ENCODE measurements at regions not wholly inside any gene's neighbourhood (a gene's known extent, or its start where the extent isn't known, plus 50 kb on each side); places are given as distances from the start of the nearest gene placed in this dataset.
"Not testable (repeated sequence)": the region's sequence is repeated elsewhere in the genome, so short reads cannot be mapped to it uniquely, and the experiment has no call there.

DNA sequence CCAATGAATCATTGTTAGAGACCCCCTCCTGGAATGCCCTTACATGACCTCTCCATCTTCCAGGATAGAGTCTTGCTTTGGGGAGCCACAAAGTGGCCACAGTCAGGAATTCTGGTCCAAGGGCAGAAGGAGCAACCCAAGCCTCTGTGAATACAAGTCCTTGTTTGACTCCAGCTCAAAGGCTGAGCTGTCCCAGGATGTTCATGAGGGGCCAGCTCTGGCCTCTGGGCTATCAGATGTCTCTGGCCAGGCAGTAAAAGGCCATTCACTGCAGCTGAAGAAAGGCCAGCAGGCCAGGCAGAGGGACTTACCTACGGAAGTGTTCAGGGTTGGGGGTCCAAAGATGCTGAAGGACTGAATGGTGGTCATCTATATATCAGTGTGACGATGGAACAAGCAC lies 98.3 kb upstream of the IPO9 start:
- Histone ChIP-seq H3K27me3 (no peaks in the 10 kb centered on the region), H3K4me3 (no peak overlapping the region), H3K4me1 (no peaks in the 10 kb centered on the region), H3K27ac (no peak overlapping the region), H3K9me3 (no peaks in the 10 kb centered on the region), H3K36me3 (no peaks in the 10 kb centered on the region)
- TF ChIP-seq POLR2A (IDR thresholded peaks at IDR 0.05): no peak
- TF ChIP-seq, protein P1, sequence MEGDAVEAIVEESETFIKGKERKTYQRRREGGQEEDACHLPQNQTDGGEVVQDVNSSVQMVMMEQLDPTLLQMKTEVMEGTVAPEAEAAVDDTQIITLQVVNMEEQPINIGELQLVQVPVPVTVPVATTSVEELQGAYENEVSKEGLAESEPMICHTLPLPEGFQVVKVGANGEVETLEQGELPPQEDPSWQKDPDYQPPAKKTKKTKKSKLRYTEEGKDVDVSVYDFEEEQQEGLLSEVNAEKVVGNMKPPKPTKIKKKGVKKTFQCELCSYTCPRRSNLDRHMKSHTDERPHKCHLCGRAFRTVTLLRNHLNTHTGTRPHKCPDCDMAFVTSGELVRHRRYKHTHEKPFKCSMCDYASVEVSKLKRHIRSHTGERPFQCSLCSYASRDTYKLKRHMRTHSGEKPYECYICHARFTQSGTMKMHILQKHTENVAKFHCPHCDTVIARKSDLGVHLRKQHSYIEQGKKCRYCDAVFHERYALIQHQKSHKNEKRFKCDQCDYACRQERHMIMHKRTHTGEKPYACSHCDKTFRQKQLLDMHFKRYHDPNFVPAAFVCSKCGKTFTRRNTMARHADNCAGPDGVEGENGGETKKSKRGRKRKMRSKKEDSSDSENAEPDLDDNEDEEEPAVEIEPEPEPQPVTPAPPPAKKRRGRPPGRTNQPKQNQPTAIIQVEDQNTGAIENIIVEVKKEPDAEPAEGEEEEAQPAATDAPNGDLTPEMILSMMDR (IDR thresholded peaks at IDR 0.05): no peak
- no peak for DNase-seq
- intact Hi-C loops (cut with DNase I; ENCODE audit: low total_unique reads): no loop called here

DNA sequence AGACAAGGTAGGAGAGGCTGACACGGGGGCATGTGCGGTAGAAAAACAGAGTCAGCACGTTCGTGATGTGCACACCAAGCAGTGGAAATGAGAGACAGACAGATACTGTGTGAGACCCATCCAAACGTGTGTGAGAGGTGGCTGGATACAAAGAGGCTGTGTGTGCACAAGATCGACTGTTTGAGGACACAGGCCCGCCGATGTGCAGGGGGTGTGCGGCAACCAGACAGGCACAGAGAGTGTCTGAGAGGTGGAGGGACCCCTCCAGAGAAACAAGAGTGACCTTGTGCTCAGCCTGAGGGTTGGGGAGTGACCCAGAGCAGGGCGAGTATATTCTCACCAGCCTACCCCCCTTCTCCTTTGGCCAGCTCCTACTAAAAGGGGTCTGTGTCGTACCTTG lies 97.8 kb upstream of the IPO9 start:
- Histone ChIP-seq H3K4me1 (no peaks in the 10 kb centered on the region), H3K27ac (no peak overlapping the region), H3K27me3 (no peaks in the 10 kb centered on the region), H3K9me3 (no peaks in the 10 kb centered on the region), H3K36me3 (no peaks in the 10 kb centered on the region), H3K4me3 (no peak overlapping the region)
- DNase-seq: no peak
- intact Hi-C loops (cut with DNase I; ENCODE audit: low total_unique reads): no loop called here
- TF ChIP-seq, protein P1 (IDR thresholded peaks at IDR 0.05): no peak
- no peak for TF ChIP-seq POLR2A (IDR thresholded peaks at IDR 0.05)

DNA sequence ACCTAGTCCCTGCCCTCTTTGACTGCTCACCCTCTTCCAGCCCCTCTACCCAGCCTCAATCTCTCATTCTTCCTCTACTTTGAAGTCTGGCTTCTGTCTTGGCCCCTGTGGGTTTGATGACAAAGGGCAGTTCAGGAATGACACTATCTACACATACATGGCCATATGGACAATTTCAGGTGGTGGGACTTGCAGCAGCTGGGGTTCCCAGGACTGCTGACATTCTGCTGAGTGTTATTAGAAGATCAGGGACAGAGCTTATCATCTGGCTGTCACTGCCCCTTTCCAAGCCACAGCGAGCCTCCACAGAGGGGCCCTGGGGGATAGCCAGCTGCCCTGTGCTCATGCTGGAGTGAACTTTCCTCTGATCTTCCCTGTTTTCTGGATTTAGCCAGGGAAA lies 97.4 kb upstream of the IPO9 start:
- H3K27ac ChIP-seq: no peak overlapping the region
- H3K4me1 ChIP-seq: no peaks in the 10 kb centered on the region

DNA sequence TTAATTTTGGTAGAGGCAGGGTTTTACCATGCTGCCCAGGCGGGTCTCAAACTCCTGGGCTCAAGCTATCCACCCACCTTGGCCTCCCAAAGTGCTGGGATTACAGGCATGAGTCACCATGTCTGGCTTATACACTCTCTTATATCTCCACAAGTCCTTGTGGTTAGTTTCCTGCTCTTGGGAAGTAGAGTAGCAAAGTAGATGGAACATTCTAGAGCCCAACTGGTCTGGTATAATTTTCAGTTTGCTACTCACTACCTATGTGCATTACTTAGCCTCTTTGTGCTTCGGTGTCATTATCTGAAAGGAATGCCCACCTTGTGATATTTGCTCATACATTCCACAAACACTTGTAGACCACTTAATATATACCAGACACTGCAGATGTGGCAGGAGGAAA lies 96.6 kb upstream of the IPO9 start:
- no peak for TF ChIP-seq POLR2A (IDR thresholded peaks at IDR 0.05)
- TF ChIP-seq, protein P1 (IDR thresholded peaks at IDR 0.05): no peak
- no peak overlapping the region for H3K27ac ChIP-seq
- no peak overlapping the region for H3K4me3 ChIP-seq
- no peak for DNase-seq
- no peaks in the 10 kb centered on the region for H3K36me3 ChIP-seq
- no peaks in the 10 kb centered on the region for H3K4me1 ChIP-seq
- intact Hi-C loops (cut with DNase I; ENCODE audit: low total_unique reads): no loop called here
- no peaks in the 10 kb centered on the region for H3K9me3 ChIP-seq
- no peaks in the 10 kb centered on the region for H3K27me3 ChIP-seq

More for the DNA sequence above, 97.4 kb upstream of the IPO9 start:
- H3K4me3 ChIP-seq: no peak overlapping the region
- no peak for DNase-seq
- H3K36me3 ChIP-seq: no peaks in the 10 kb centered on the region
- no peaks in the 10 kb centered on the region for H3K27me3 ChIP-seq
- no peaks in the 10 kb centered on the region for H3K9me3 ChIP-seq
- TF ChIP-seq, protein P1 (IDR thresholded peaks at IDR 0.05): no peak
- no peak for TF ChIP-seq POLR2A (IDR thresholded peaks at IDR 0.05)
- intact Hi-C loops (cut with DNase I; ENCODE audit: low total_unique reads): no loop called here

DNA sequence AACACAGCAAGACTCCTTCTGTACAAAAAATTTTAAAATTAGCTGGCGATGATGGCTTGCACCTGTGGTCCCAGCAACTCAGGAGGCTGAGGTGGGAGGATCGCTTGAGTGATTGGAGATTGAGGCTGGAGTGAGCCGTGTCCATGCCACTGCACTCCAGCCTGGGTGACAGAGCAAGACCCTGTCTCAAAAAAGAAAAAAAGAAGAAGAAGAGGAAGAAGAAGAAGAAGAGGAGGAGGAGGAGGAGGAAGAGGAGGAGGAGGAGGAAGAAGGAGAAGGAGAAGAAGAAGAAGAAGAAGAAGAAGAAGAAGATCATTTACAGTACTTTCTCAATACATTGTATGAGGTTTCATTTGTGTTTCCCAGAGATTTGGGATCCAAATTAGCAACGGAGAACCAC lies 94.7 kb upstream of the IPO9 start:
- H3K27ac ChIP-seq; H3K4me1 ChIP-seq; H3K27me3 ChIP-seq; intact Hi-C loops (cut with DNase I; ENCODE audit: low total_unique reads); DNase-seq; H3K4me3 ChIP-seq; H3K36me3 ChIP-seq; H3K9me3 ChIP-seq: not testable (repeated sequence)

DNA sequence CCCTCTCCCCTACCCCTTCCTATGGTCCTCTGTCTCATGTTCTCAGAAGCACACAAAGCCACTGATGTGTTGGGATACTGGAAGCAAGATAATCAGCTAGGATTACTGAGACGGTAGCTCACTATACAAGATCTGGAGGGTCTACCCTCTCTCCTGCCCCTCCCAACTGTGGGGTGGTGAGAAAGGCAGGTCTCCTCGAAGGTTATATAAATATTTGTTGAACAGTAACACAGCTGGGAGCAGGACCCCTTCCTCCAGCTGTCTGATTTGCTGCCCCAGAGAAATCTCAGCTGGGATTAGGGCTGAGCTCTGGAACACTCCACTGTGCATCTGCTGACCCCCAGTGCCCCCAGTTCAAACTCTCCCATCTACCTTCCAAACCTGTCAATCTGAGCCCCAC lies 94.2 kb upstream of the IPO9 start:
- Histone ChIP-seq H3K4me3 (no peak overlapping the region), H3K27ac (no peak overlapping the region), H3K9me3 (no peaks in the 10 kb centered on the region), H3K36me3 (no peaks in the 10 kb centered on the region), H3K4me1 (no peaks in the 10 kb centered on the region), H3K27me3 (no peaks in the 10 kb centered on the region)
- intact Hi-C loops (cut with DNase I; ENCODE audit: low total_unique reads): no loop called here
- no peak for TF ChIP-seq POLR2A (IDR thresholded peaks at IDR 0.05)
- TF ChIP-seq, protein P1 (IDR thresholded peaks at IDR 0.05): no peak
- no peak for DNase-seq
